Esophagus squamous epithelium (tissue), 4 donors: ENCODE measurements at regions not wholly inside any gene's neighbourhood (a gene's known extent, or its start where the extent isn't known, plus 50 kb on each side); places are given as distances from the start of the nearest gene placed in this dataset.

Experiments used
- POLR2A ChIP-seq, 4 donors: fragments of 450-650 bp; IDR thresholded peaks; one replicate each; pipeline ENCODE4 v1.6.1; 2017; ENCODE audit warnings: antibody characterized with exemption in 4 of 4, mild to moderate bottlenecking in 4 of 4, moderate library complexity in 3 of 4
- TF ChIP-seq, protein P1 (sequence below), 6 experiments: fragments of 450-650 bp in 4 of 6; fragments of 200-600 bp in 2 of 6; sonication (generic) in 2 of 6; IDR thresholded peaks; one replicate each; pipeline ENCODE4 v1.5.1; 2016 to 2019; ENCODE audit warnings: antibody characterized with exemption in 6 of 6, mild to moderate bottlenecking in 4 of 6, moderate library complexity in 4 of 6

DNA sequence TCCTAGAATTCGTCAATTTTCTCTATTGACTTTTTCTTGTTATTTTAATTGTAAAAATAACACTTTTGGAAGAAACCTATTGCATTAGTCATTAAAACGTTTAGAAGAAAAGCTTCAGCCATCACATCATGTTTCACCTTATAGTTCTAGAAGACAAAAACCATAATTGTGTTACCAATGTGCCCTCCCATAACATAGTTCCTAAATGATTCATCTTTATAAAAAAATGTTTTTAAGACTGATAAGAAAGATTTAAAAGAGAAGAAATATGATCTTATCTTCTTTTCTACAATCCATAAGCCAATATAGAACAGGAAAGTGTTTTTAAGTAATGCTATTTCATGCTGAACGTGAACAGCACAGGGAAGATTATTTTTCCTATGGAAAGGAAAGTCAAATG, 316.6 kb upstream of the NDST4 start:
- no peak for TF ChIP-seq POLR2A (IDR thresholded peaks at IDR 0.05)
- TF ChIP-seq, protein P1, sequence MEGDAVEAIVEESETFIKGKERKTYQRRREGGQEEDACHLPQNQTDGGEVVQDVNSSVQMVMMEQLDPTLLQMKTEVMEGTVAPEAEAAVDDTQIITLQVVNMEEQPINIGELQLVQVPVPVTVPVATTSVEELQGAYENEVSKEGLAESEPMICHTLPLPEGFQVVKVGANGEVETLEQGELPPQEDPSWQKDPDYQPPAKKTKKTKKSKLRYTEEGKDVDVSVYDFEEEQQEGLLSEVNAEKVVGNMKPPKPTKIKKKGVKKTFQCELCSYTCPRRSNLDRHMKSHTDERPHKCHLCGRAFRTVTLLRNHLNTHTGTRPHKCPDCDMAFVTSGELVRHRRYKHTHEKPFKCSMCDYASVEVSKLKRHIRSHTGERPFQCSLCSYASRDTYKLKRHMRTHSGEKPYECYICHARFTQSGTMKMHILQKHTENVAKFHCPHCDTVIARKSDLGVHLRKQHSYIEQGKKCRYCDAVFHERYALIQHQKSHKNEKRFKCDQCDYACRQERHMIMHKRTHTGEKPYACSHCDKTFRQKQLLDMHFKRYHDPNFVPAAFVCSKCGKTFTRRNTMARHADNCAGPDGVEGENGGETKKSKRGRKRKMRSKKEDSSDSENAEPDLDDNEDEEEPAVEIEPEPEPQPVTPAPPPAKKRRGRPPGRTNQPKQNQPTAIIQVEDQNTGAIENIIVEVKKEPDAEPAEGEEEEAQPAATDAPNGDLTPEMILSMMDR (IDR thresholded peaks at IDR 0.05), result no peak
